ENCODE measurements at regions not wholly inside any gene's neighbourhood (a gene's known extent, or its start where the extent isn't known, plus 50 kb on each side); places are given as distances from the start of the nearest gene placed in this dataset.

DNA sequence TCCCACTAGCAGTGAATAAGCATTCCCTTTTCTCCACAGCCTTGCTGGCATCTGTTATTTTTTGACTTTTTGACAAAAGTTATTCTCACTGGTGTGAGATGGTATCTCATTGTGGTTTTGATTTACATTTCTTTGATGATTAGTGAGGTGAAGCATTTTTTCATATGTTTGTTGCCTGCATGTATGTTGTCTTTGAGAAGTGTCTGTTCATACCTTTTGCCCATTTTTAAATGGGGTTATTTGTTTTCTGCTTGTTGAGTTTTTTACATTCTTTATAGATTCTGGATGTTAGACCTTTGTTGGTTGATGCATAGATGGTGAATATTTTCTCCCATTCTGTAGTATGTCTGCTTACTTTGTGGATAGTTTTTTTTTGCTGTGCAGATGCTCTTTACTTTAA lies 171.7 kb downstream of the SREK1 start:
- TF ChIP-seq, protein P1, sequence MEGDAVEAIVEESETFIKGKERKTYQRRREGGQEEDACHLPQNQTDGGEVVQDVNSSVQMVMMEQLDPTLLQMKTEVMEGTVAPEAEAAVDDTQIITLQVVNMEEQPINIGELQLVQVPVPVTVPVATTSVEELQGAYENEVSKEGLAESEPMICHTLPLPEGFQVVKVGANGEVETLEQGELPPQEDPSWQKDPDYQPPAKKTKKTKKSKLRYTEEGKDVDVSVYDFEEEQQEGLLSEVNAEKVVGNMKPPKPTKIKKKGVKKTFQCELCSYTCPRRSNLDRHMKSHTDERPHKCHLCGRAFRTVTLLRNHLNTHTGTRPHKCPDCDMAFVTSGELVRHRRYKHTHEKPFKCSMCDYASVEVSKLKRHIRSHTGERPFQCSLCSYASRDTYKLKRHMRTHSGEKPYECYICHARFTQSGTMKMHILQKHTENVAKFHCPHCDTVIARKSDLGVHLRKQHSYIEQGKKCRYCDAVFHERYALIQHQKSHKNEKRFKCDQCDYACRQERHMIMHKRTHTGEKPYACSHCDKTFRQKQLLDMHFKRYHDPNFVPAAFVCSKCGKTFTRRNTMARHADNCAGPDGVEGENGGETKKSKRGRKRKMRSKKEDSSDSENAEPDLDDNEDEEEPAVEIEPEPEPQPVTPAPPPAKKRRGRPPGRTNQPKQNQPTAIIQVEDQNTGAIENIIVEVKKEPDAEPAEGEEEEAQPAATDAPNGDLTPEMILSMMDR (IDR thresholded peaks at IDR 0.05; ENCODE audit: low read depth, low read length), result no peak
- TF ChIP-seq MAX (IDR thresholded peaks at IDR 0.05; ENCODE audit: low read depth, low read length), result no peak
- TF ChIP-seq POLR2A (IDR thresholded peaks at IDR 0.05; ENCODE audit: extremely low read depth, insufficient read length), result no peak

Data from NB4 (cell line).